ENCODE measurements at regions not wholly inside any gene's neighbourhood (a gene's known extent, or its start where the extent isn't known, plus 50 kb on each side); places are given as distances from the start of the nearest gene placed in this dataset.

- H3K9ac ChIP-seq (ENCODE audit: insufficient read depth, low read depth, low read length) = no peak overlapping the region
- H3K36me3 ChIP-seq (replicated peaks in 1 of 2; ENCODE audit: control insufficient read depth in 1 of 2, insufficient read depth in 2 of 2, low read length in 2 of 2) = no peaks in the 10 kb centered on the region
- no peaks in the 10 kb centered on the region for H3K79me2 ChIP-seq (ENCODE audit: insufficient read depth, low read length)
- H3K9me3 ChIP-seq (ENCODE audit: low read length) = no peaks in the 10 kb centered on the region
- no peak for ATAC-seq
- no peak overlapping the region for H3K4me3 ChIP-seq (replicated peaks in 1 of 3; ENCODE audit: insufficient read depth in 1 of 3, low read depth in 2 of 3, low read length in 3 of 3)
- in situ Hi-C loops (cut with HindIII; ENCODE audit: extremely low pct_ligation_motif_present, low pct_unique_long_range_greater_than_20kb) = no loop called here
- no peaks in the 10 kb centered on the region for H3K27me3 ChIP-seq (ENCODE audit: control insufficient read depth in 1 of 2, insufficient read depth in 2 of 2, low read length in 2 of 2)
- WGBS (ENCODE audit: low lambda C conversion rate) = 3% methylated on average over 3 of the region's 3 CpGs
- CTCF ChIA-PET (ENCODE audit: low intra/inter-chr PET ratio, low total read pairs) = no interaction called here
- FAIRE-seq = no peak
- no TSS peak for BruUV-seq (replicated peaks)
- no peaks in the 10 kb centered on the region for H3K4me1 ChIP-seq (ENCODE audit: insufficient read depth, low read length)
- POLR2A ChIA-PET = no interaction called here
- H4K20me1 ChIP-seq (ENCODE audit: insufficient read depth, low read length) = no peaks in the 10 kb centered on the region
- H2AFZ ChIP-seq (ENCODE audit: low read length) = no peak overlapping the region
- intact Hi-C loops (cut with micrococcal nuclease; ENCODE audit: unreplicated experiment) = no loop called here
- H3K27ac ChIP-seq (ENCODE audit: extremely low read length, insufficient read depth, low read length) = no peak overlapping the region
- H3K4me2 ChIP-seq (ENCODE audit: low read depth, low read length) = no peak overlapping the region
- no peak for DNase-seq (ENCODE audit: low spot score)
- TF ChIP-seq ZNF660 (CRISPR knock-in tag; IDR thresholded peaks at IDR 0.05; ENCODE audit: borderline replicate concordance, low read depth) (no peak), BCL6 (CRISPR knock-in tag; IDR thresholded peaks at IDR 0.05) (no peak), RNF219 (CRISPR knock-in tag; IDR thresholded peaks at IDR 0.05) (no peak), ZNF777 (CRISPR knock-in tag; IDR thresholded peaks at IDR 0.05) (no peak), ZNF580 (CRISPR knock-in tag; IDR thresholded peaks at IDR 0.05; ENCODE audit: borderline replicate concordance, low read depth) (no peak), ISL2 (CRISPR knock-in tag; IDR thresholded peaks at IDR 0.05) (no peak), ZNF235 (CRISPR knock-in tag; IDR thresholded peaks at IDR 0.05; ENCODE audit: borderline replicate concordance) (no peak), NR2F2 (IDR thresholded peaks at IDR 0.05; ENCODE audit: borderline replicate concordance, low read depth) (no peak), ZBTB7A (CRISPR knock-in tag; IDR thresholded peaks at IDR 0.05) (no peak), RNF2 (conservative IDR thresholded peaks at IDR 0.05; ENCODE audit: low read depth) (no peak), ZNF501 (CRISPR knock-in tag; IDR thresholded peaks at IDR 0.05) (no peak), BATF2 (CRISPR knock-in tag; IDR thresholded peaks at IDR 0.05) (no peak), ZXDC (CRISPR knock-in tag; IDR thresholded peaks at IDR 0.05) (no peak), TCF12 (IDR thresholded peaks at IDR 0.05) (no peak), TCF12 (CRISPR knock-in tag; IDR thresholded peaks at IDR 0.05) (no peak)
- TF ChIP-seq, protein P1, sequence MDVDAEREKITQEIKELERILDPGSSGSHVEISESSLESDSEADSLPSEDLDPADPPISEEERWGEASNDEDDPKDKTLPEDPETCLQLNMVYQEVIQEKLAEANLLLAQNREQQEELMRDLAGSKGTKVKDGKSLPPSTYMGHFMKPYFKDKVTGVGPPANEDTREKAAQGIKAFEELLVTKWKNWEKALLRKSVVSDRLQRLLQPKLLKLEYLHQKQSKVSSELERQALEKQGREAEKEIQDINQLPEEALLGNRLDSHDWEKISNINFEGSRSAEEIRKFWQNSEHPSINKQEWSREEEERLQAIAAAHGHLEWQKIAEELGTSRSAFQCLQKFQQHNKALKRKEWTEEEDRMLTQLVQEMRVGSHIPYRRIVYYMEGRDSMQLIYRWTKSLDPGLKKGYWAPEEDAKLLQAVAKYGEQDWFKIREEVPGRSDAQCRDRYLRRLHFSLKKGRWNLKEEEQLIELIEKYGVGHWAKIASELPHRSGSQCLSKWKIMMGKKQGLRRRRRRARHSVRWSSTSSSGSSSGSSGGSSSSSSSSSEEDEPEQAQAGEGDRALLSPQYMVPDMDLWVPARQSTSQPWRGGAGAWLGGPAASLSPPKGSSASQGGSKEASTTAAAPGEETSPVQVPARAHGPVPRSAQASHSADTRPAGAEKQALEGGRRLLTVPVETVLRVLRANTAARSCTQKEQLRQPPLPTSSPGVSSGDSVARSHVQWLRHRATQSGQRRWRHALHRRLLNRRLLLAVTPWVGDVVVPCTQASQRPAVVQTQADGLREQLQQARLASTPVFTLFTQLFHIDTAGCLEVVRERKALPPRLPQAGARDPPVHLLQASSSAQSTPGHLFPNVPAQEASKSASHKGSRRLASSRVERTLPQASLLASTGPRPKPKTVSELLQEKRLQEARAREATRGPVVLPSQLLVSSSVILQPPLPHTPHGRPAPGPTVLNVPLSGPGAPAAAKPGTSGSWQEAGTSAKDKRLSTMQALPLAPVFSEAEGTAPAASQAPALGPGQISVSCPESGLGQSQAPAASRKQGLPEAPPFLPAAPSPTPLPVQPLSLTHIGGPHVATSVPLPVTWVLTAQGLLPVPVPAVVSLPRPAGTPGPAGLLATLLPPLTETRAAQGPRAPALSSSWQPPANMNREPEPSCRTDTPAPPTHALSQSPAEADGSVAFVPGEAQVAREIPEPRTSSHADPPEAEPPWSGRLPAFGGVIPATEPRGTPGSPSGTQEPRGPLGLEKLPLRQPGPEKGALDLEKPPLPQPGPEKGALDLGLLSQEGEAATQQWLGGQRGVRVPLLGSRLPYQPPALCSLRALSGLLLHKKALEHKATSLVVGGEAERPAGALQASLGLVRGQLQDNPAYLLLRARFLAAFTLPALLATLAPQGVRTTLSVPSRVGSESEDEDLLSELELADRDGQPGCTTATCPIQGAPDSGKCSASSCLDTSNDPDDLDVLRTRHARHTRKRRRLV (CRISPR knock-in tag; IDR thresholded peaks at IDR 0.05) = no peak
Measured at GRCh38 chr5:121299153-121299552, 552.5 kb upstream of the FTMT start.
